ENCODE measurements at regions not wholly inside any gene's neighbourhood (a gene's known extent, or its start where the extent isn't known, plus 50 kb on each side); places are given as distances from the start of the nearest gene placed in this dataset.

- no peak overlapping the region for H3K4me3 ChIP-seq (ENCODE audit: low read depth, low read length)
- DNase-seq (ENCODE audit: low read depth, low spot score) = no peak
- ChIA-PET CTCF (interaction anchor here (0.7 kb wide), 1 partner anchor 12 kb away, joined by 3 read pairs; no protein-coding TSS in a partner anchor), POLR2A (no interaction called here)
- no peak for TF ChIP-seq CTCF (IDR thresholded peaks at IDR 0.05; ENCODE audit: insufficient read depth, low read length, missing control alignments)
These were observed 94.9 kb downstream of the HS1BP3 start for GRCh38 chr2:20555954-20556353.

- CTCF ChIA-PET = no interaction called here
- TF ChIP-seq CTCF (IDR thresholded peaks at IDR 0.05; ENCODE audit: insufficient read depth, low read length, missing control alignments) = no peak
- POLR2A ChIA-PET = no interaction called here
- no peak for DNase-seq (ENCODE audit: low read depth, low spot score)
- H3K4me3 ChIP-seq (ENCODE audit: low read depth, low read length) = no peak overlapping the region
These were observed 94.1 kb downstream of the HS1BP3 start for GRCh38 chr2:20556756-20557155.

GRCh38 chr2:20557226-20557625, 93.7 kb downstream of the HS1BP3 start:
- TF ChIP-seq CTCF (IDR thresholded peaks at IDR 0.05; ENCODE audit: insufficient read depth, low read length, missing control alignments) = no peak
- CTCF ChIA-PET = no interaction called here
- no peak for DNase-seq (ENCODE audit: low read depth, low spot score)
- no peak overlapping the region for H3K4me3 ChIP-seq (ENCODE audit: low read depth, low read length)
- POLR2A ChIA-PET = no interaction called here

- no peak for TF ChIP-seq CTCF (IDR thresholded peaks at IDR 0.05; ENCODE audit: insufficient read depth, low read length, missing control alignments)
- POLR2A ChIA-PET = no interaction called here
- no peak for DNase-seq (ENCODE audit: low read depth, low spot score)
- H3K4me3 ChIP-seq (ENCODE audit: low read depth, low read length) = no peak overlapping the region
- CTCF ChIA-PET = no interaction called here
These were observed 93.3 kb downstream of the HS1BP3 start for GRCh38 chr2:20557635-20558034.

- POLR2A ChIA-PET = no interaction called here
- CTCF ChIA-PET = no interaction called here
- H3K4me3 ChIP-seq (ENCODE audit: low read depth, low read length) = no peak overlapping the region
- no peak for DNase-seq (ENCODE audit: low read depth, low spot score)
- TF ChIP-seq CTCF (IDR thresholded peaks at IDR 0.05; ENCODE audit: insufficient read depth, low read length, missing control alignments) = no peak
These were observed 92.3 kb downstream of the HS1BP3 start for GRCh38 chr2:20558391-20559150.

GRCh38 chr2:20559277-20559676, 91.6 kb downstream of the HS1BP3 start:
- ChIA-PET POLR2A (no interaction called here), CTCF (interaction anchor here (1.1 kb wide), 1 partner anchor 11 kb away, joined by 4 read pairs; no protein-coding TSS in a partner anchor)
- TF ChIP-seq CTCF (IDR thresholded peaks at IDR 0.05; ENCODE audit: insufficient read depth, low read length, missing control alignments) = no peak
- DNase-seq (ENCODE audit: low read depth, low spot score) = no peak
- no peak overlapping the region for H3K4me3 ChIP-seq (ENCODE audit: low read depth, low read length)
